NCI-H2227 (cell line): ENCODE measurements at regions not wholly inside any gene's neighbourhood (a gene's known extent, or its start where the extent isn't known, plus 50 kb on each side); places are given as distances from the start of the nearest gene placed in this dataset.
A peak's percentile ranks its signal among the peaks of the same experiment; 100 is the strongest.
"Not testable (repeated sequence)": the region's sequence is repeated elsewhere in the genome, so short reads cannot be mapped to it uniquely, and the experiment has no call there.

Source experiments
- DNase-seq: peaks from one replicate; lab custom pipeline; 2025; ENCODE audit not compliant: unreplicated experiment; lab: John Stamatoyannopoulos, UW

- no peak for DNase-seq
These were observed 250.4 kb upstream of the CDH12 start for GRCh38 chr5:23103566-23103965.

- not testable (repeated sequence) for DNase-seq
These were observed 242.3 kb upstream of the CDH12 start for GRCh38 chr5:23095418-23095817.

GRCh38 chr5:23089286-23089685 lies 236.1 kb upstream of the CDH12 start:
- peak; percentile 79 for DNase-seq

GRCh38 chr5:23084815-23085214 lies 231.7 kb upstream of the CDH12 start:
- no peak for DNase-seq

GRCh38 chr5:23072179-23072578 lies 219.0 kb upstream of the CDH12 start:
- no peak for DNase-seq

GRCh38 chr5:23071682-23072081 lies 218.5 kb upstream of the CDH12 start:
- no peak for DNase-seq

GRCh38 chr5:23064710-23065109 lies 211.6 kb upstream of the CDH12 start:
- DNase-seq, result no peak

GRCh38 chr5:23053846-23054245 lies 200.7 kb upstream of the CDH12 start:
- no peak for DNase-seq

GRCh38 chr5:23042226-23042625 lies 189.1 kb upstream of the CDH12 start:
- peak; percentile 7 for DNase-seq

GRCh38 chr5:23035555-23036090 lies 182.5 kb upstream of the CDH12 start:
- no peak for DNase-seq

- no peak for DNase-seq
These were observed 180.7 kb upstream of the CDH12 start for GRCh38 chr5:23033864-23034263.

GRCh38 chr5:23029290-23029689 lies 176.1 kb upstream of the CDH12 start:
- DNase-seq, result no peak

GRCh38 chr5:23028445-23029021 lies 175.4 kb upstream of the CDH12 start:
- DNase-seq, result no peak

- DNase-seq, result no peak
These were observed 174.7 kb upstream of the CDH12 start for GRCh38 chr5:23027830-23028229.

GRCh38 chr5:23027331-23027730 lies 174.2 kb upstream of the CDH12 start:
- no peak for DNase-seq

- no peak for DNase-seq
These were observed 173.4 kb upstream of the CDH12 start for GRCh38 chr5:23026252-23027170.

GRCh38 chr5:23025629-23026233 lies 172.6 kb upstream of the CDH12 start:
- no peak for DNase-seq

GRCh38 chr5:23024470-23024869 lies 171.3 kb upstream of the CDH12 start:
- DNase-seq, result no peak

GRCh38 chr5:23014825-23015224 lies 161.7 kb upstream of the CDH12 start:
- peak; percentile 14 for DNase-seq

- peak; percentile 43 for DNase-seq
These were observed 161.1 kb upstream of the CDH12 start for GRCh38 chr5:23014266-23014665.

- peak; percentile 17 for DNase-seq
These were observed 160.4 kb upstream of the CDH12 start for GRCh38 chr5:23013395-23013998.
